ENCODE measurements at regions not wholly inside any gene's neighbourhood (a gene's known extent, or its start where the extent isn't known, plus 50 kb on each side); places are given as distances from the start of the nearest gene placed in this dataset.

DNA sequence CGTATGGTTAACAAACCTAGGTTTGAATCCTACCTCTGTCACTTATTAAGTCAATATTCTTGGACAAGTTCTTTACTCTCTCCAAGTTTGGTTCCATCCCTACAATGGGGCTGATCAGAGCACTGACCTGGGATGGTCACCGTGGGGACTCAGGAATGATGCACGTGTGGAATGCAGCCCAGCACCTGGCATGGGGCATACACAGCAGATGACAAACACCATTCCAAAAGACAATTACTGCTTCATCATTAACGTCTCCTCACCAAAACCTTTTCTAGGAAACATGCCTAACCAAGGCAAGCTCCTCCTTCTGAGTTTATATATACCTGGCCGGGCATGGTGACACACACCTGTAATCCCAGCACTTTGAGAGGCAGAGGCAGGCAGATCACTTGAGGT is 532.9 kb upstream of the ID2 start:
- Histone ChIP-seq H3K79me1 (ENCODE audit: low read length) (peaks cover 9% of the 10 kb centered on the region), H3K9me3 (ENCODE audit: insufficient read depth, low read depth, low read length) (peaks cover 2% of the 10 kb centered on the region), H3K36me3 (ENCODE audit: control insufficient read depth in 1 of 2, insufficient read depth in 2 of 2, low read length in 2 of 2) (no peaks in the 10 kb centered on the region), H2BK12ac (ENCODE audit: low read length) (no peak overlapping the region), H2BK5ac (ENCODE audit: low read depth, low read length, poor library complexity) (no peak overlapping the region), H3K27ac (ENCODE audit: low read depth, low read length) (no peak overlapping the region), H3K4me1 (ENCODE audit: control insufficient read depth in 1 of 2, insufficient read depth in 2 of 2, low read length in 2 of 2) (peaks cover 8 to 9% of the 10 kb centered on the region in 2 experiments), H2BK120ac (ENCODE audit: insufficient read depth, low read length, poor library complexity) (no peak overlapping the region), H3K4me3 (ENCODE audit: low read depth, low read length) (no peak overlapping the region), H3K9ac (ENCODE audit: low read length) (no peak overlapping the region), H2AK5ac (ENCODE audit: low read length) (no peak overlapping the region), H2AFZ (ENCODE audit: insufficient read depth, low read length, poor library complexity) (no peak overlapping the region), H3K23ac (ENCODE audit: low read length) (no peak overlapping the region), H4K8ac (ENCODE audit: low read depth, low read length) (no peak overlapping the region), H3K4ac (ENCODE audit: low read depth, low read length) (no peak overlapping the region), H3K18ac (ENCODE audit: low read length) (no peak overlapping the region), H3K27me3 (ENCODE audit: insufficient read depth, low read length) (no peaks in the 10 kb centered on the region), H4K91ac (ENCODE audit: low read depth, low read length) (no peak overlapping the region), H3K79me2 (ENCODE audit: control insufficient read depth, insufficient read depth, low read length, poor library complexity) (no peaks in the 10 kb centered on the region), H3K14ac (ENCODE audit: low read length) (no peak overlapping the region), H3K4me2 (ENCODE audit: low read length) (no peak overlapping the region), H4K12ac (ENCODE audit: low read depth, low read length) (no peak overlapping the region)
- peak; percentile 41 to 70 for DNase-seq
- no CpG with 5 or more reads among the region's 5 CpGs for WGBS (ENCODE audit: extremely low coverage, insufficient coverage, insufficient read length)

GRCh38 chr2:8149985-8150539 is 531.8 kb upstream of the ID2 start:
- Histone ChIP-seq H3K27ac (ENCODE audit: low read depth, low read length) (peak overlapping the region; percentile 69), H2AK5ac (ENCODE audit: low read length) (no peak overlapping the region), H3K9me3 (ENCODE audit: insufficient read depth, low read depth, low read length) (peaks cover 2% of the 10 kb centered on the region), H4K91ac (ENCODE audit: low read depth, low read length) (peak overlapping the region; percentile 13), H3K9ac (ENCODE audit: low read length) (no peak overlapping the region), H2BK12ac (ENCODE audit: low read length) (no peak overlapping the region), H2BK120ac (ENCODE audit: insufficient read depth, low read length, poor library complexity) (no peak overlapping the region), H3K23ac (ENCODE audit: low read length) (no peak overlapping the region), H3K14ac (ENCODE audit: low read length) (no peak overlapping the region), H3K18ac (ENCODE audit: low read length) (no peak overlapping the region), H3K4me2 (ENCODE audit: low read length) (no peak overlapping the region), H3K4ac (ENCODE audit: low read depth, low read length) (no peak overlapping the region), H3K27me3 (ENCODE audit: insufficient read depth, low read length) (no peaks in the 10 kb centered on the region), H3K36me3 (ENCODE audit: control insufficient read depth in 1 of 2, insufficient read depth in 2 of 2, low read length in 2 of 2) (no peaks in the 10 kb centered on the region), H4K8ac (ENCODE audit: low read depth, low read length) (no peak overlapping the region), H2AFZ (ENCODE audit: insufficient read depth, low read length, poor library complexity) (no peak overlapping the region), H3K79me2 (ENCODE audit: control insufficient read depth, insufficient read depth, low read length, poor library complexity) (no peaks in the 10 kb centered on the region), H3K79me1 (ENCODE audit: low read length) (peaks cover 9% of the 10 kb centered on the region), H2BK5ac (ENCODE audit: low read depth, low read length, poor library complexity) (peak overlapping the region; percentile 41), H4K12ac (ENCODE audit: low read depth, low read length) (no peak overlapping the region), H3K4me1 (ENCODE audit: control insufficient read depth in 1 of 2, insufficient read depth in 2 of 2, low read length in 2 of 2) (peaks cover 8 to 9% of the 10 kb centered on the region in 2 experiments), H3K4me3 (ENCODE audit: low read depth, low read length) (no peak overlapping the region)
- DNase-seq = peak; percentile 69 to 82
- no CpG with 5 or more reads among the region's 9 CpGs for WGBS (ENCODE audit: extremely low coverage, insufficient coverage, insufficient read length)

DNA sequence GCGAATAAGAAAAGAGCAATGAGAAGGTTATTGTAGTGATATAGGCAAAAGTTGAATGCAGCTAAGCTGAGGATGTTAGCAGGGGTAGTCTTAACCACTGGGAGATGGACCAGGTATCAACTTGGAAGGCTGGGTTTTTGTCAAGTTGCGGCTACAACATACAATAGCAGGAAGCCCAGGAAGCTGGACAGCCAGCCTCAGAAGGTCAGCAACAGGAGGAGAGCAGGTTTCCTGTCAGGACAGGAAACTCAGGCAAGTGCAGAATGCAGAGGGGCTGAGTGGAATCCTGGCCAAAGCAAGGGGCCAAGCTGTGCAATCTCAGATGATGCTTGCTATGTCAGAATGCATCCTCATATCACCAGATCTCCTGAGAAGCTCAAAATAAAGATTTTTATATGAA is 530.0 kb upstream of the ID2 start:
- WGBS (ENCODE audit: extremely low coverage, insufficient coverage, insufficient read length) = no CpG with 5 or more reads among the region's 2 CpGs
- Histone ChIP-seq H3K18ac (ENCODE audit: low read length) (no peak overlapping the region), H3K9me3 (ENCODE audit: insufficient read depth, low read depth, low read length) (peaks cover 2% of the 10 kb centered on the region), H3K4me2 (ENCODE audit: low read length) (no peak overlapping the region), H4K91ac (ENCODE audit: low read depth, low read length) (no peak overlapping the region), H3K79me2 (ENCODE audit: control insufficient read depth, insufficient read depth, low read length, poor library complexity) (no peaks in the 10 kb centered on the region), H3K79me1 (ENCODE audit: low read length) (peaks cover 9% of the 10 kb centered on the region), H2BK12ac (ENCODE audit: low read length) (no peak overlapping the region), H3K23ac (ENCODE audit: low read length) (no peak overlapping the region), H2BK5ac (ENCODE audit: low read depth, low read length, poor library complexity) (no peak overlapping the region), H3K27ac (ENCODE audit: low read depth, low read length) (no peak overlapping the region), H3K14ac (ENCODE audit: low read length) (no peak overlapping the region), H3K4me1 (ENCODE audit: control insufficient read depth in 1 of 2, insufficient read depth in 2 of 2, low read length in 2 of 2) (peaks cover 8 to 9% of the 10 kb centered on the region in 2 experiments), H3K4me3 (ENCODE audit: low read depth, low read length) (no peak overlapping the region), H4K12ac (ENCODE audit: low read depth, low read length) (no peak overlapping the region), H4K8ac (ENCODE audit: low read depth, low read length) (no peak overlapping the region), H3K27me3 (ENCODE audit: insufficient read depth, low read length) (no peaks in the 10 kb centered on the region), H2BK120ac (ENCODE audit: insufficient read depth, low read length, poor library complexity) (no peak overlapping the region), H2AK5ac (ENCODE audit: low read length) (no peak overlapping the region), H2AFZ (ENCODE audit: insufficient read depth, low read length, poor library complexity) (no peak overlapping the region), H3K36me3 (ENCODE audit: control insufficient read depth in 1 of 2, insufficient read depth in 2 of 2, low read length in 2 of 2) (no peaks in the 10 kb centered on the region), H3K4ac (ENCODE audit: low read depth, low read length) (no peak overlapping the region), H3K9ac (ENCODE audit: low read length) (no peak overlapping the region)
- DNase-seq = no peak

DNA sequence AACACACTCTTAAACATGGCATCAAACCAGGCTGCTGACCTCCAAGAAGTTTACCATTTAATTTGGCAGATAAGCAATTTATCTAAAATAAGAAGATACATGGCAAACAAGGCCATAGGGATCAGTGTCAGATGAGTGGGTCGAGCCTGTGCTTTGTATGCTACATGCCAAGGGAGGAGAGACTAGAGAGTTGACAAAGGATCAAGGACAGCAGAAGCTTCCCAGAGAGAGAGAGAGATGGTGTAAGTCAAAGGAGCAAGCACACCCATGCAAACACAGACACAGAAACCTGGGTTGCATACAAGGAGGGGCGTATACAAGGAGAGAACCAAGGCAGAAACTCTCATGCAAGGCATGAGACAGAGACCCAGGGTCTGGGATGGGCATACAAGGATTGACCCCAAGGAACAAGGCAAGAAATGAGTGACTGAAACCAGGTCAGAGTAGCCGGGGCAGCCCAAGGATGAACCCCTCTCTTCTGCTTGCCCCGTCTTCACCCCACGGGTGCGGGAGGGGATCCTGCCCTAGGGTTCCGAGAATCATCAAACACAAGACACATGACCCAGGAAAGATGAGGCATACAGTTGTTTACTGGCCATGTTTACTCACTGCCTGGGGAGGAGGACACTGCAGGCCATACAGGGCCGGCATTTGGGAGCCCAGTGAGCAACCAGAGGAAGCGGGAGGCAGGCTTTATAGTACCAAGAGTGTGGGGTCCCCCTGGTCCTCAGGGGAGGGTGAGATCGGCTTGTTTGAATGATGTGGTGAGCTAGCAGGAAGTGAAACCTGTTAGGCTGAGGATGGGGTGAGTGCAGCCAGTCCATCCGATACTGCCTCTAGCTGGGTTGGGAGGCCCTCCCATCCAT is 529.2 kb upstream of the ID2 start:
- no peak overlapping the region for H3K23ac ChIP-seq (ENCODE audit: low read length)
- DNase-seq = no peak
- no peak overlapping the region for H2BK120ac ChIP-seq (ENCODE audit: insufficient read depth, low read length, poor library complexity)
- no peak overlapping the region for H2BK5ac ChIP-seq (ENCODE audit: low read depth, low read length, poor library complexity)
- no peak overlapping the region for H4K12ac ChIP-seq (ENCODE audit: low read depth, low read length)
- no peak overlapping the region for H3K27ac ChIP-seq (ENCODE audit: low read depth, low read length)
- no peak overlapping the region for H2BK12ac ChIP-seq (ENCODE audit: low read length)
- no peak overlapping the region for H3K4me2 ChIP-seq (ENCODE audit: low read length)
- H2AK5ac ChIP-seq (ENCODE audit: low read length) = no peak overlapping the region
- H2AFZ ChIP-seq (ENCODE audit: insufficient read depth, low read length, poor library complexity) = no peak overlapping the region
- H3K27me3 ChIP-seq (ENCODE audit: insufficient read depth, low read length) = no peaks in the 10 kb centered on the region
- no CpG with 5 or more reads among the region's 11 CpGs for WGBS (ENCODE audit: extremely low coverage, insufficient coverage, insufficient read length)
- peaks cover 8 to 9% of the 10 kb centered on the region in 2 experiments for H3K4me1 ChIP-seq (ENCODE audit: control insufficient read depth in 1 of 2, insufficient read depth in 2 of 2, low read length in 2 of 2)
- no peak overlapping the region for H3K18ac ChIP-seq (ENCODE audit: low read length)
- no peak overlapping the region for H3K14ac ChIP-seq (ENCODE audit: low read length)
- no peak overlapping the region for H3K4ac ChIP-seq (ENCODE audit: low read depth, low read length)
- H3K36me3 ChIP-seq (ENCODE audit: control insufficient read depth in 1 of 2, insufficient read depth in 2 of 2, low read length in 2 of 2) = no peaks in the 10 kb centered on the region
- no peak overlapping the region for H3K4me3 ChIP-seq (ENCODE audit: low read depth, low read length)
- no peak overlapping the region for H4K8ac ChIP-seq (ENCODE audit: low read depth, low read length)
- no peak overlapping the region for H4K91ac ChIP-seq (ENCODE audit: low read depth, low read length)
- H3K9me3 ChIP-seq (ENCODE audit: insufficient read depth, low read depth, low read length) = peaks cover 2% of the 10 kb centered on the region
- H3K79me1 ChIP-seq (ENCODE audit: low read length) = peaks cover 9% of the 10 kb centered on the region
- no peaks in the 10 kb centered on the region for H3K79me2 ChIP-seq (ENCODE audit: control insufficient read depth, insufficient read depth, low read length, poor library complexity)
- no peak overlapping the region for H3K9ac ChIP-seq (ENCODE audit: low read length)

All from trophoblast cell (in vitro differentiated cells and primary cell).